ENCODE measurements at regions not wholly inside any gene's neighbourhood (a gene's known extent, or its start where the extent isn't known, plus 50 kb on each side); places are given as distances from the start of the nearest gene placed in this dataset.

- TF ChIP-seq EP300 (IDR thresholded peaks at IDR 0.05) (no peak), POLR2AphosphoS5 (IDR thresholded peaks at IDR 0.05) (no peak), POLR2A (IDR thresholded peaks at IDR 0.05) (no peak), CTCF (IDR thresholded peaks at IDR 0.05) (no peak)
- no peaks in the 10 kb centered on the region for H3K9me3 ChIP-seq
- no peak for DNase-seq (ENCODE audit: low spot score in 2 of 2)
- WGBS: 75% methylated on average over 3 of the region's 3 CpGs
- H3K4me1 ChIP-seq: no peaks in the 10 kb centered on the region
- no peak overlapping the region for H3K4me3 ChIP-seq
- no peaks in the 10 kb centered on the region for H3K27me3 ChIP-seq
- H3K27ac ChIP-seq: no peak overlapping the region
- no peaks in the 10 kb centered on the region for H3K36me3 ChIP-seq
Measured at GRCh38 chr2:146602856-146603255, 1242.0 kb upstream of the ACVR2A start.

- H3K36me3 ChIP-seq: no peaks in the 10 kb centered on the region
- no peak overlapping the region for H3K4me3 ChIP-seq
- TF ChIP-seq CTCF (IDR thresholded peaks at IDR 0.05): no peak
- no peak for TF ChIP-seq EP300 (IDR thresholded peaks at IDR 0.05)
- TF ChIP-seq POLR2AphosphoS5 (IDR thresholded peaks at IDR 0.05): no peak
- no peak for TF ChIP-seq POLR2A (IDR thresholded peaks at IDR 0.05)
- H3K9me3 ChIP-seq: no peaks in the 10 kb centered on the region
- H3K27me3 ChIP-seq: no peaks in the 10 kb centered on the region
- H3K27ac ChIP-seq: no peak overlapping the region
- H3K4me1 ChIP-seq: no peaks in the 10 kb centered on the region
- no peak for DNase-seq (ENCODE audit: low spot score in 2 of 2)
Measured at GRCh38 chr2:146602383-146602782, 1242.4 kb upstream of the ACVR2A start.

GRCh38 chr2:146598791-146599190 is 1246.0 kb upstream of the ACVR2A start:
- TF ChIP-seq EP300 (IDR thresholded peaks at IDR 0.05) (no peak), POLR2AphosphoS5 (IDR thresholded peaks at IDR 0.05) (no peak), CTCF (IDR thresholded peaks at IDR 0.05) (no peak), POLR2A (IDR thresholded peaks at IDR 0.05) (no peak)
- WGBS: 87% methylated on average over 2 of the region's 2 CpGs

GRCh38 chr2:146597291-146597690 is 1247.5 kb upstream of the ACVR2A start:
- no peak overlapping the region for H3K4me3 ChIP-seq
- no peak for DNase-seq (ENCODE audit: low spot score in 2 of 2)
- TF ChIP-seq POLR2AphosphoS5 (IDR thresholded peaks at IDR 0.05) (no peak), EP300 (IDR thresholded peaks at IDR 0.05) (no peak), POLR2A (IDR thresholded peaks at IDR 0.05) (no peak), CTCF (IDR thresholded peaks at IDR 0.05) (no peak)
- H3K27ac ChIP-seq: no peak overlapping the region
- no peaks in the 10 kb centered on the region for H3K4me1 ChIP-seq
- H3K9me3 ChIP-seq: no peaks in the 10 kb centered on the region
- H3K36me3 ChIP-seq: no peaks in the 10 kb centered on the region
- H3K27me3 ChIP-seq: no peaks in the 10 kb centered on the region

More at GRCh38 chr2:146598791-146599190, 1246.0 kb upstream of the ACVR2A start:
- H3K27me3 ChIP-seq: no peaks in the 10 kb centered on the region
- no peaks in the 10 kb centered on the region for H3K4me1 ChIP-seq
- no peak overlapping the region for H3K27ac ChIP-seq
- H3K4me3 ChIP-seq: no peak overlapping the region
- DNase-seq (ENCODE audit: low spot score in 2 of 2): no peak
- H3K36me3 ChIP-seq: no peaks in the 10 kb centered on the region
- H3K9me3 ChIP-seq: no peaks in the 10 kb centered on the region

GRCh38 chr2:146591908-146592307 is 1252.9 kb upstream of the ACVR2A start:
- Histone ChIP-seq H3K27me3 (no peaks in the 10 kb centered on the region), H3K4me1 (no peaks in the 10 kb centered on the region), H3K27ac (no peak overlapping the region), H3K4me3 (no peak overlapping the region), H3K36me3 (no peaks in the 10 kb centered on the region), H3K9me3 (no peaks in the 10 kb centered on the region)
- 74% methylated on average over 4 of the region's 4 CpGs for WGBS
- TF ChIP-seq POLR2AphosphoS5 (IDR thresholded peaks at IDR 0.05): no peak
- no peak for TF ChIP-seq POLR2A (IDR thresholded peaks at IDR 0.05)
- no peak for TF ChIP-seq EP300 (IDR thresholded peaks at IDR 0.05)
- TF ChIP-seq CTCF (IDR thresholded peaks at IDR 0.05): no peak
- no peak for DNase-seq (ENCODE audit: low spot score in 2 of 2)

Measured in suprapubic skin (tissue), 4 donors.